Lower lobe of right lung (tissue), 2 donors: ENCODE measurements at regions not wholly inside any gene's neighbourhood (a gene's known extent, or its start where the extent isn't known, plus 50 kb on each side); places are given as distances from the start of the nearest gene placed in this dataset.

Experiments
- ATAC-seq, 2 donors: fragments of 200-7000 bp; cut with Tn5 transposase; one replicate each; pipeline ENCODE4 v1.9.1; 2020 to 2022; ENCODE audit warnings: mild to moderate bottlenecking in 2 of 2, moderate library complexity in 2 of 2
- DNase-seq: peaks from one replicate; pipeline ENCODE4 v3.0.0-alpha.2; 2020
- H3K27ac ChIP-seq: fragments of 200-600 bp; one replicate; pipeline ENCODE4 v1.8.0; 2022
- H3K27me3 ChIP-seq: fragments of 200-600 bp; one replicate; pipeline ENCODE4 v1.8.0; 2022; ENCODE audit warnings: low read depth
- H3K36me3 ChIP-seq: fragments of 200-600 bp; one replicate; pipeline ENCODE4 v1.8.0; 2022; ENCODE audit warnings: mild to moderate bottlenecking
- H3K4me1 ChIP-seq: fragments of 200-600 bp; one replicate; pipeline ENCODE4 v1.8.0; 2022
- H3K4me3 ChIP-seq: fragments of 200-600 bp; one replicate; pipeline ENCODE4 v1.8.0; 2022; ENCODE audit warnings: mild to moderate bottlenecking
- H3K9me3 ChIP-seq: fragments of 200-600 bp; one replicate; pipeline ENCODE4 v1.8.0; 2022
- intact Hi-C: fragments of 100-400 bp; cut with DNase I; formaldehyde crosslinking; loops from one replicate; pipeline ENCODE4 v1.11.0; 2022
- TF ChIP-seq, protein P1 (sequence below): fragments of 200-600 bp; IDR thresholded peaks from one replicate; pipeline ENCODE4 v1.8.0; 2022; ENCODE audit warnings: antibody characterized with exemption, mild to moderate bottlenecking
- donor health status: DM: no; HTN: yes; CAD: no; lungs with severe emphysema.

GRCh38 chr13:54173996-54174395 lies 1145.4 kb downstream of the OLFM4 start:
- ATAC-seq = no peak
- Histone ChIP-seq H3K36me3 (no peaks in the 10 kb centered on the region), H3K9me3 (no peaks in the 10 kb centered on the region), H3K27me3 (no peaks in the 10 kb centered on the region), H3K4me3 (no peak overlapping the region), H3K27ac (no peak overlapping the region), H3K4me1 (no peaks in the 10 kb centered on the region)
- DNase-seq = no peak
- TF ChIP-seq, protein P1, sequence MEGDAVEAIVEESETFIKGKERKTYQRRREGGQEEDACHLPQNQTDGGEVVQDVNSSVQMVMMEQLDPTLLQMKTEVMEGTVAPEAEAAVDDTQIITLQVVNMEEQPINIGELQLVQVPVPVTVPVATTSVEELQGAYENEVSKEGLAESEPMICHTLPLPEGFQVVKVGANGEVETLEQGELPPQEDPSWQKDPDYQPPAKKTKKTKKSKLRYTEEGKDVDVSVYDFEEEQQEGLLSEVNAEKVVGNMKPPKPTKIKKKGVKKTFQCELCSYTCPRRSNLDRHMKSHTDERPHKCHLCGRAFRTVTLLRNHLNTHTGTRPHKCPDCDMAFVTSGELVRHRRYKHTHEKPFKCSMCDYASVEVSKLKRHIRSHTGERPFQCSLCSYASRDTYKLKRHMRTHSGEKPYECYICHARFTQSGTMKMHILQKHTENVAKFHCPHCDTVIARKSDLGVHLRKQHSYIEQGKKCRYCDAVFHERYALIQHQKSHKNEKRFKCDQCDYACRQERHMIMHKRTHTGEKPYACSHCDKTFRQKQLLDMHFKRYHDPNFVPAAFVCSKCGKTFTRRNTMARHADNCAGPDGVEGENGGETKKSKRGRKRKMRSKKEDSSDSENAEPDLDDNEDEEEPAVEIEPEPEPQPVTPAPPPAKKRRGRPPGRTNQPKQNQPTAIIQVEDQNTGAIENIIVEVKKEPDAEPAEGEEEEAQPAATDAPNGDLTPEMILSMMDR = no peak
- intact Hi-C loops = no loop called here

- Histone ChIP-seq H3K27ac (no peak overlapping the region), H3K4me1 (no peaks in the 10 kb centered on the region), H3K27me3 (no peaks in the 10 kb centered on the region), H3K9me3 (no peaks in the 10 kb centered on the region), H3K36me3 (no peaks in the 10 kb centered on the region), H3K4me3 (no peak overlapping the region)
- TF ChIP-seq, protein P1 = no peak
- DNase-seq = no peak
- intact Hi-C loops = no loop called here
- no peak for ATAC-seq
These were observed 1146.9 kb downstream of the OLFM4 start for GRCh38 chr13:54175466-54175865.

GRCh38 chr13:54177466-54177865 lies 1148.9 kb downstream of the OLFM4 start:
- Histone ChIP-seq H3K4me1 (no peaks in the 10 kb centered on the region), H3K4me3 (no peak overlapping the region), H3K9me3 (no peaks in the 10 kb centered on the region), H3K27ac (no peak overlapping the region), H3K27me3 (no peaks in the 10 kb centered on the region), H3K36me3 (no peaks in the 10 kb centered on the region)
- TF ChIP-seq, protein P1 = no peak
- intact Hi-C loops = no loop called here
- ATAC-seq = no peak
- no peak for DNase-seq

- no peaks in the 10 kb centered on the region for H3K4me1 ChIP-seq
- TF ChIP-seq, protein P1 = no peak
- intact Hi-C loops = no loop called here
- no peak overlapping the region for H3K27ac ChIP-seq
- no peak for ATAC-seq
- H3K27me3 ChIP-seq = no peaks in the 10 kb centered on the region
- H3K9me3 ChIP-seq = no peaks in the 10 kb centered on the region
- no peaks in the 10 kb centered on the region for H3K36me3 ChIP-seq
- DNase-seq = no peak
- no peak overlapping the region for H3K4me3 ChIP-seq
These were observed 1154.6 kb downstream of the OLFM4 start for GRCh38 chr13:54183166-54183565.

DNA sequence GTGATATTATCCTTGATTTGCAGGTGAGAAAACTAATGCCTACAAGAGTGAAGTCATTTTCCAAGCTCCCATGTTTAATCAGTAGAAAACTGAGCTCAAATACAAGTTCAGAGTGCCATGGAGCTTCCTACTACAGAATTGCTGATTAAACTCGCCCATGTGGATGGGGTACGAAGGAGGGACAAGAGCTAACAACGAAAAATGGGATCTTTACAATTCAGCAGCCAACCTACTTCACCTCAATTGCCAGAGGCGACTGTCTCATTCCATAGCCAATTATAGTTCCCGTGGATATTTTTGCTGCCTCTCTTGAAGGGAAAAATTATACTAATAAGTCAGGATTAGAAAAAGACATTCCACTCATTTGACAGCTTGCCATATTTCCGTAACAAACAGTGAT lies 1155.1 kb downstream of the OLFM4 start:
- TF ChIP-seq, protein P1 = no peak
- intact Hi-C loops = no loop called here

DNA sequence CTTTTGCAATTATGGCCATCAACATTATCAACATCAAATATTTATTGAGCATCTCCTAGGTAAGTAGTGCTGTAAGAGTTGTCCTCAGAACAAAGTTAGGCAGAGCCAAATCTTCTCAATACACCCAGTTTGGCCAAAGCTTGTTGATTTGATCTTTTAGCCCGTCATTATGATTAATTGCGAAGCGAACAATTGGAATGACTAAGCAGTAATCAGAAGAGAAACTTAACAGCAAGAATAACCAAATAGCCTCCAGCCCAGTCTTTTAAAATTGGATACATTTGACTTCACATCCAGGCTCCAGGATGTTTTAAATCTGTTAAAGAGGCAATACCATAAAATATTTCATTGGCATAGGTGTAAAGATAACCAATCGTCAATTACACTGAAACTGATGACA lies 1156.0 kb downstream of the OLFM4 start:
- DNase-seq (no peak), ATAC-seq (no peak)
- H3K9me3 ChIP-seq = no peaks in the 10 kb centered on the region
- H3K27ac ChIP-seq = no peak overlapping the region
- TF ChIP-seq, protein P1 = no peak
- H3K4me1 ChIP-seq = no peaks in the 10 kb centered on the region
- no peaks in the 10 kb centered on the region for H3K27me3 ChIP-seq
- H3K36me3 ChIP-seq = no peaks in the 10 kb centered on the region
- no peak overlapping the region for H3K4me3 ChIP-seq
- intact Hi-C loops = no loop called here

More for the DNA sequence above, 1155.1 kb downstream of the OLFM4 start:
- Histone ChIP-seq H3K27me3 (no peaks in the 10 kb centered on the region), H3K9me3 (no peaks in the 10 kb centered on the region), H3K4me3 (no peak overlapping the region), H3K27ac (no peak overlapping the region), H3K4me1 (no peaks in the 10 kb centered on the region), H3K36me3 (no peaks in the 10 kb centered on the region)
- no peak for DNase-seq
- no peak for ATAC-seq
